Frontal cortex (tissue), 3 donors: ENCODE measurements at regions not wholly inside any gene's neighbourhood (a gene's known extent, or its start where the extent isn't known, plus 50 kb on each side); places are given as distances from the start of the nearest gene placed in this dataset.
A peak's percentile ranks its signal among the peaks of the same experiment; 100 is the strongest.

Experiments used
- DNase-seq, 2 donors: peaks; one replicate each; pipeline ENCODE4 v3.0.0; 2012; ENCODE audit warnings: low spot score in 2 of 2
- FAIRE-seq: peaks from 2 replicates; lab custom pipeline; 2012; peaks lifted over from hg19 to GRCh38; lab: Jason Lieb, UNC
- donor health status: control.
- donor health status: control.
- donor health status: control.

DNA sequence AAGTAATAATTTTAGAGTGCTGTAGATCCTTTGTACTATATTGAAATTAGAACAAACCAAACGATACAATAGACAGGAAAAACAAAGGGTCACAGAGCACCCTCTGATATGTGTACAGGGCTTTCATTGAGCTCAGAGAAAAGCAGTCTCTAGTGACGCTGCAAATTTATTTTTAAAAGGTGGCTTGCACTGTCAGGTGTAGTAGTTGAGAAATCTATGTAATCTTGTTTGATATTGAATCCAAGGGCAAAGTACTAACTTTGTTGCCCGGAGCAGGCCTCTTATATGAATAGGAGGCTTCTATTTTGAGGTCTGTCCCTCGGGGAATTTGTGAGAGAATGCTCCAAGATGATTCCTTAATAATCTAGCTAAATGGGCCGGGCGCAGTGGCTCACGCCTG lies 1755.5 kb downstream of the PCDH7 start:
- no peak for FAIRE-seq
- no peak for DNase-seq

GRCh38 chr4:32477518-32477917 lies 1757.3 kb downstream of the PCDH7 start:
- DNase-seq (no peak), FAIRE-seq (no peak)

DNA sequence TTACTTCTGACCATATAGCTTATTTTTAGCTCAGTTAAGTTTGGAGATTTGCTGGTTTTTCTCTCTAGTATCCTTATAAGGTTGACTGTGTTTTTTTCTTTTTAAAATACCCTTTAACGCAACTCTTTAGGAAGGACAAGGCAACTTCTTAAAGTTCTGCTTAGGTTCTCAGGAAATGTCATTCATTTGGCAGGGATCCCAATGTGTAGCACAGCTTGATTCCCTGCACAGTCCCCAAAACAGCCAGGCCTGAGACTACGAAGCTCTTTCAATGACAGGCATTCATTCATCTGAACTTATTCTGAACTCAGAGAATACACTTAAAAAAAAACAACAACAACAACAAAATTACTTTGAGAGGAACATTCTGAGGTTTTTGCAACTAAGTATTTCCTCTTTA lies 1765.8 kb downstream of the PCDH7 start:
- DNase-seq, result no peak

GRCh38 chr4:32488690-32489089 lies 1768.5 kb downstream of the PCDH7 start:
- FAIRE-seq, result peak; percentile 3
- no peak for DNase-seq

More for the DNA sequence above, 1765.8 kb downstream of the PCDH7 start:
- FAIRE-seq, result no peak

DNA sequence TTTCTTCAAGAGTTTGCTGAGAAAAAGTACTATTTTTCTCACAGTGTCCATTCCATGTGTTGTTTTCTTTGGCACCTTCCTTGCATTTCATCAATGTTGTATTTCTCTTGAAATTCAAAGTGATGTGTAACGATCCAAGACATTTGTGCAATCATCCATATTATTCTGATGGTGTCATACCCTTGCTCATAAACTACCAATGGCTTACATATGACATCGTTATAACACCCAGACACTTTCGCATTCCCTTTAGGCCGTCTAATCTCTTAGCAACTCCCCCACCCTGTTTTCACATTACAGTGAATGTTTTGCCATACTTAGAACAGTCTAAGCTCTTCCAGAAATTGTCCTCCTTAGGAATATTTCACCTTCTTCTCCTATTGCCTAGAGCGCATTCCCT lies 1779.0 kb downstream of the PCDH7 start:
- no peak for DNase-seq
- FAIRE-seq, result no peak

- DNase-seq (no peak), FAIRE-seq (no peak)
Observed at GRCh38 chr4:32503241-32503640, 1783.1 kb downstream of the PCDH7 start.

GRCh38 chr4:32506067-32506466 lies 1785.9 kb downstream of the PCDH7 start:
- DNase-seq (no peak), FAIRE-seq (no peak)

DNA sequence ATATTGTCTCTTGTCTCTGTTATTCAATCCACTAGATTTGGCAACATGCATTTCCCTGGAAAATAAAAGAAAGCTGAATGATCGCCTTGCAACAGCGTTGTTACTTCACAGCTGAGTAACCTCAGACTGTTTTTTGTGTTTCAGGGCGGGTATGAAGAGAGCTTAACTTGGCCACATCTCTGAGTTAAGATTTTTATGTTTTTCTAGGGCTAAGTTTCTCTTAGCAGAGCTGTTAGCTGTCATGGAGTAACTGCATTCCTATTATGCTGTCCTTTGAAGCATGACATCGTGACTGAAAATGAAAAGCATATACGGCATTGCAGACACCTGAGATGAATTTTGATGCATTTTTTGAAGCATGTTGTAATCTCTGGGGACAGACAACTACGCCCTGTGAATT lies 1798.9 kb downstream of the PCDH7 start:
- no peak for FAIRE-seq
- DNase-seq, result no peak

- no peak for FAIRE-seq
Observed at GRCh38 chr4:32525420-32525819, 1805.3 kb downstream of the PCDH7 start.

DNA sequence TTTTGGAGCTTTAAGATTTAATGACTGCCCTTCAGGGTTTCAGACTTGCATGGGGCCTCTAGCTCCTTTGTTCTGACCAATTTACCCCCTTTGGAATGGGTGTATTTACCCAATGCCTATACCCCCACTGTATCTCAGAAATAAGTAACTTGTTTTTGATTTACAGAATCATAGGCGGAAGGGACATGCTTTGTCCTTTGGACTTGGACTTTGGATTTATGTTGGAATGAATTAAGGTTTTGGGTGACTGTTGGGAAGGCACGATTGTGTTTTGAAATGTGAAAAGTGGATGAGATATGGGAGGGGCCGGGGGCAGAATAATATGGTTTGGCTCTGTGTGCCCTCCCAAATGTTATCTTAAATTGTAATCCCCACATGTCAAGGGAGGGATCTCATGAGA lies 1824.7 kb downstream of the PCDH7 start:
- DNase-seq (no peak), FAIRE-seq (no peak)

More at GRCh38 chr4:32525420-32525819, 1805.3 kb downstream of the PCDH7 start:
- DNase-seq, result no peak

DNA sequence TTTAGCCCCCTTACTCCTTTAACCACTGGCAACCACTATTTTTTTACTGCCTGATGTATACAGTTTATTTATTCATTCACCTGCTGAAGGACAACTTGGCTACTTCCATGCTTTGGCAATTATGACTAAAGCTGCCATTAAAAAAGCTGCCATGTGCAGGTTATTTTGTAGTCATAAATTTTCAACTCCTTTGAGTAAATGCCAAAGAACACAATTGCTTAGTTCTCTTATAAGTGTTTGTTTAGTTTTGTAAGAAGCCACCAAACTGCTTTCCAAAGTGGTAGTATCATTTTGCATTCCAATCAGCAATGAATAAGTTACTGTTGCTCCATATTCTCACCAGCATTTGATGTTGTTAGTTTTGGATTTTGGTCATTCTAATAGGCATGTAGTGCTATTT lies 1831.8 kb downstream of the PCDH7 start:
- no peak for FAIRE-seq
- DNase-seq, result no peak

DNA sequence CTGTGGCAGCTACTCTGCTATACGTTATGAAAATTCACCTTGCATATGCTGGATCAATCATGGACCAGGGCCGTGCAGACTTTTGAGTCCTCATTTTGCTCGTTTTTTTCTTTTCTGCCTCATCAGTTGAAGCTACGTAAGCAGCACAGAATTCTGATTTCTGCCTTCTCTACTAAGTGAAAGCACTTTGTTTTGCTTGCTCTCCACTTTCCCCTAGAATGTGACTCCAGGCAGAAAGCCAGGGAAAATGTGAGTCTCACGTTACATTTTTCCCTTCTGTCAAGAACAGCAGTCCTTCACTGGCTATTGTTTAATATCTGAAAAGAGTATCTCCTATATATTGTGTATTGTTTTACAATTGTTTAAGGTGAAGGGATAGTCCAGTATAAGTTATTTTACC lies 1840.1 kb downstream of the PCDH7 start:
- DNase-seq (no peak), FAIRE-seq (no peak)

DNA sequence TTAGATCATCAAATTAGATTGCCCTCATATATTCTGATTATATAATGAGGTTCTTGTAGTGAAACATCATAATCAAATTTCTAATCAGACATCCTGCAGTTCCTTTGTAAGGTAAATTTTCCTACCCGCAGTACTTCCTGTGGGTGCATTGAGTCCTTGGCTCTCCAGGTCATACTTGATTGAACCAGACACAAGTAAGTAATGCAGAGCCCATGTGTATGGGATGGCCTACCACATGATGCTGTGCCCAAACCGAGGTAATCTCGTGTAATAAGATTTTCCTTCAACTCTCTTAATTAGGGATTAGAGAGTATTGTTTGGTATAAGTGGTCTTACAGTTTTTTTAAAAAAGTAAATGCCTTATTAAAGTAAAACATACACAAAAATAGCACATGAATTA lies 1841.8 kb downstream of the PCDH7 start:
- no peak for DNase-seq
- no peak for FAIRE-seq

- DNase-seq (no peak), FAIRE-seq (no peak)
Observed at GRCh38 chr4:32564626-32565025, 1844.5 kb downstream of the PCDH7 start.

DNA sequence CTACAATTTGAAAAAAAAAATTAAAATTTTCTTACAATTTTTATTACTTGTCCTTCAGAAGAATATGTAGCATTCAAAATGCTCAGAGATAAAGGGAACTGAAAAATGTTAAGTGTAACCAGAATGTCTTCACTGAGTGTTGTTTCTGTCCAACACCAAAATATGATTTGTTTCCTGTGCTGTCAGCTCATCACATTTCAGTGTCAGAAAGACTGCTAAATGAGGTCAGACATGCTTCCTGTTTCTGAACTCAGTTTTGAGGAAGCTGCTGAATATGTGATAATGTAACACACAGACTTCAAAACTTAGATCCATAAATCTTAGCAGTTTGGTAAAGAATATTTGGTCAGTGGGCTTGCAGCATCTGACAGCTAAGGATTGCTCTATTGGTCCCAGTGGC lies 1849.7 kb downstream of the PCDH7 start:
- FAIRE-seq, result no peak
- DNase-seq, result no peak

DNA sequence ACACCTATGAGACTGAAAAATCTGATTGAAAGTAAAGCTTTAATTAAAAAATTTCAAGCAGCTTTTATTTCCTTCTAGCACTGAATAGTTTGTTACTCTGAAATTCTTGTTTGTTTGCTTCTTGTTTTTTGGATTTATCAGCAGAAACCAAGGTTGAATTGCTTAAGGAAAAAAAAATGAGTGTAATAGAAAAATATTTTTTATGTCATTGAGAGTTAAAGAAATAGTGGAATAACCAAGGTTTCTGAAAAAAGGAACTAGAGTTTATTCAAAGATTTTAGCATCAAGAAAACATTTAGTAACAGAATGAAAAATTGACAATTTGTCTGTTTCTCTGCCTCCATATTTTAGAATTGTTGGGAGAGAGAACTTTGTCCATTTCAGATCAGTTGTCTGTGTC lies 1852.2 kb downstream of the PCDH7 start:
- DNase-seq, result no peak

DNA sequence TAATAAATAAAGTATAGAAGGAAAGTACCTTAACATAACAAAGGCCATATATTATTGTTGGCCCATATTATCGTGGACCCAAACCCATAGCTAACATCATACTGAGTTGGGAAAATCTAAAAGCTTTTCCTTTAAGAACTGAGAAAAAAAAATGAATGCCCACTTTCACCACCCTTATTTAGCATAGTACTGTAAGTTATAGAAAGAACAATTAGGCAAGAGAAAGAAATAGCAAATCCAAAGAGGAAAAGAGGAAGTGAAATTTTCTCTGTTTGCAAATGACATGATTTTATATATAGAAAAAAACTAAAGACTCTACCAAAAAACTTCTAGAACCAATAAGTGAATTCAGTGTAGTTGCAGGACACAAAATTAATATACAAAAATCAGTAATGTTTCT lies 1854.6 kb downstream of the PCDH7 start:
- no peak for FAIRE-seq
- no peak for DNase-seq

More for the DNA sequence above, 1852.2 kb downstream of the PCDH7 start:
- FAIRE-seq, result no peak

DNA sequence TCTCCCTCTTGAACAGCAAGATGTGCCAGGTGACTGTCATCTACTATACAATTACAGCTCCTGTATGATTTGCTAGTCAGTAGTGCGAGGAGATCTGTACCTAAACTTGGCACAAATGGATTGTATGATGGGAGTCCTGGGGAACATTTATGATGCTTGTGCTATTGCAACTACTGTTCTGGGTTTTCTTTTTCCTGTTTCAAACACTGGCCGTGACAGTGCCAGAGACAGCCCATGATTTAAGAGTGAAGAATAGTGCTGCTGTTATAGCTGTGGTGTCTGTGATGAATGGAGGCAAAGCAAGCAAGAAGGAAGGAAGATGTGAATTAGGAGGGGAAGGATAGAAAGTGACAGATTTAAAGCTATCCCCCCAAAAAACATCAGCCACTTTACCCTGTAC lies 1868.9 kb downstream of the PCDH7 start:
- FAIRE-seq (no peak), DNase-seq (no peak)

- FAIRE-seq, result no peak
- DNase-seq, result no peak
Observed at GRCh38 chr4:32589853-32590252, 1869.7 kb downstream of the PCDH7 start.

- FAIRE-seq (no peak), DNase-seq (no peak)
Observed at GRCh38 chr4:32597354-32597753, 1877.2 kb downstream of the PCDH7 start.

DNA sequence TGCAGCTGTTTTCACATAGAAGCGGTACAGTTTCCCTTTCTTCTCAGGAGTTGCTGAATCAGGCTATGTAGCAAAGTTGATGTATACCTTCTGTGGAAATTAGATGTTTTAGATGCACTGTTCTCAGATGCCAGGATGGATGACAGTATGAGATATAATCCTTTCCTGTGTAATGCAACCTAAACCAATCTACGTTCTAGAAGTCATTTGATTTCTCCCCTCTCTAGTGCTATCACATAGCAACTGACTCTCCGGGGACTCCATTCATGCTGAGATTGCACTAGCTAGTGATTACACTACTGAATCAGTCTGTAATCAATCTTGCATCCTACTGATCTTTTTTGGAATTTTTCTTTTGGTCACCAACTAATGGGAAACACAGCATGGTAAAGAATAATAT lies 1881.7 kb downstream of the PCDH7 start:
- DNase-seq (no peak), FAIRE-seq (no peak)

DNA sequence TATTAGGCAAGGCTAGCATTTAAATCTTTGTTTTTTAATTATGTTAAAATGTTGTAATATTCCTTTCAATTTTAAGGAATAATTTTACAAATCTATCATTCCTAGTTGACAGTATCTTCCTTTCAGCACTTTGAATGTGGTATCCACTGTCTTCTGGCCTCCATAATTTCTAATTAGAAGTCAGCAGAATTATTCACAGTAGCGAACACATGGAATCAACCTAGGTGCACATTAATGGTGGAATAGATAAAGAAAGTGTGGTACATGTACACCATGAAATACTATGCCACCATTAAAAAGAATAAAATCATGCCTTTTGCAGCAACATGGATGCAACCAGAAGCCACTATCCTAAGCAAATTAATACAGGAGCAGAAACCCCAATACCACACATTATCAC lies 1887.8 kb downstream of the PCDH7 start:
- no peak for FAIRE-seq

More for the DNA sequence above, 1887.8 kb downstream of the PCDH7 start:
- DNase-seq, result no peak
